Retina (tissue), 1 donor: ENCODE measurements at regions not wholly inside any gene's neighbourhood (a gene's known extent, or its start where the extent isn't known, plus 50 kb on each side); places are given as distances from the start of the nearest gene placed in this dataset.
"Not testable (repeated sequence)": the region's sequence is repeated elsewhere in the genome, so short reads cannot be mapped to it uniquely, and the experiment has no call there.

Source experiments
- DNase-seq: peaks from one replicate; pipeline ENCODE4 v3.0.0-alpha.2; 2016

DNA sequence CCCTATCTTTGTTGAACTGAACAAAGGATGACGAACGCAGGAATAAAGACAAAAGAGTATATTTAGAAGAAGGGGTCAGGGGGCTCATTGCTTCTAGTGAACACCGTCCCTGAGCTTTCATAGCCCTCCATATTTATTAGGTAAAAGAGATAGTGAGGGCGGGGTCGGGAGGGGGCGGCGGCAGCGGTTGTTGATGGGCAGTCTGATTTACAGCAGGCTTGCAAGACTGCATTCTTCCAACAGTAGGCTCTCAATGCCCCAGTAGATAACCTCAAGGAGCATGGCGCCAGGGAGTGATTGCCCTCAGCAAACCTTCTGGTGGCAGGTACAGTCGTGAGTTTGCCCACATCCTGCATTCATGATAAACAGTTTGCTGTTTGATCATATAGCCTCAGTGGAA, 563.3 kb upstream of the SYNCRIP start:
- no peak for DNase-seq

- DNase-seq: no peak
These were observed 560.4 kb upstream of the SYNCRIP start for GRCh38 chr6:86203044-86203443.

- DNase-seq: no peak
These were observed 551.1 kb upstream of the SYNCRIP start for GRCh38 chr6:86193821-86194220.

GRCh38 chr6:86192123-86192522, 549.4 kb upstream of the SYNCRIP start:
- no peak for DNase-seq

DNA sequence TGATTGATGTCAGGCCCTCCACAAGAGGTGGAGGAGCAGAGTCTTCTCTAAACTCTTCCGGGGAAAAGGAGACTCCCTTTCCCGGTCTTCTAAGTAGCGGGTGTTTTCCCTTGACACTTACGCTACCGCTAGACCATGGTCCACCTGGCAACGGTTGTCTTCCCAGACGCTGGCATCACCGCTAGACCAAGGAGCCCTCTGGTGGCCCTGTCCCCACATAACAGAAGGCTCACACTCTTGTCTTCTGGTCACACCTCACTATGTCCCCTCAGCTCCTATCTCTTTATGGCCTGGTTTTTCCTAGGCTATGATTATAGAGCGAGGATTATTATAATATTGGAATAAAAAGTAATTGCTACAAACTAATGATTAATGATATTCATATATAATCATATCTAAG, 532.5 kb upstream of the SYNCRIP start:
- DNase-seq: not testable (repeated sequence)

GRCh38 chr6:86154852-86155251, 512.2 kb upstream of the SYNCRIP start:
- no peak for DNase-seq

- no peak for DNase-seq
These were observed 510.8 kb upstream of the SYNCRIP start for GRCh38 chr6:86153521-86153920.

DNA sequence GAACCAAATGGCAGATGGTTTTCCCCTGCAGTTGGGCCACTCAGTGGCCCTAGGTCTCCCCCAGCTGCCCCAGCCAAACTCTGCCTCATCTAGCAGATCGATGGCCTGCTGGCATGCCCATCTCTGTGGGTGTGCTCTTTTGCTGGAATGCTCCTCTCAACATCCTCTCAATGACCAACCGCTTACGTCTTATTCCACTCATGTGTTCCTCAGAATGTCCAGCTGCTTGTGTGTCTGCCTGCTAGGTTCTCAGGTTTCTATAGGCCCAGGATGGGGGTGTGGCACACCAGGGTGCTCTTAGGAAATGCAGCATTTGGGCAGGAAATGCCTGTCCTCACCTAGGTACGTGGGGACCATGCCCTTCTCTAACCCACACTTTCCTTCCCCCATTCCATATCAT, 509.9 kb upstream of the SYNCRIP start:
- DNase-seq: no peak

DNA sequence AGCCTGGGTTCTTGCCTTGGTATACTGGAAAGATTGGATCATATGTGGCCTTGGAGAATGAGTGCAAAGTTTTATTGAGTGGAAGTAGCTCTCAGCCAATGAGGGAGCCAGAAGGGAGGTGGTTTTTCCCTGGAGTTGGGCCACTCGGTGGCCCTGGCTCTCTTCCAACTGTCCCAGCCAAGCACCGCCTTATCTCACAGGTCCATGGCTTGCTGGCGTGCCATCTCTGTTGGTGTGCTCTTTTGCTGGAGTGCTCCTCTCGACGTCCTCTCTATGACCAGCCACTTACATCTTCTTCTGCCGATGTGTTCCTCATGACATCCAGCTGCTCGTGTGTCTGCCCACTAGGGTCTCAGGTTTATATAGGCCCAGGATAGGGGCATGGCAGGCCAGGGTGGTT, 505.9 kb upstream of the SYNCRIP start:
- DNase-seq: no peak

DNA sequence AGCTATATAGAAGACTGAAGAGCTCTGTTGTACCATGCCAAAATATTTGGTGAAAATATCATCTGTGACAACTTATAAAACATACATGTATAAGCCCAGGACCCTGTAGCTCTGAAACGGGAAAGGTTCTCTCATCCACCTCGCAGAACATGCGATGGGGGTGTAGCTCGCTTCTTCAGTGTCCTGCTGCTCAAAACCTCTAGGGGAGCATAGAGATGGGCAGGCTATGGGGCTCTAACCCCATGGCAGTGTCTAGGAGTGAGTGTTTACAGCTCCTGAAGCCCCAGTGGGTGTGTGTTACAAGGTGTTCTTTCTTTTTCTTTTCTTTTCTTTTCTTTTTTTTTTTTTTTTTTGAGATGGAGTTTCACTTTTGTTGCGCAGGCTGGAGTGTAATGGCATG, 505.2 kb upstream of the SYNCRIP start:
- no peak for DNase-seq

DNA sequence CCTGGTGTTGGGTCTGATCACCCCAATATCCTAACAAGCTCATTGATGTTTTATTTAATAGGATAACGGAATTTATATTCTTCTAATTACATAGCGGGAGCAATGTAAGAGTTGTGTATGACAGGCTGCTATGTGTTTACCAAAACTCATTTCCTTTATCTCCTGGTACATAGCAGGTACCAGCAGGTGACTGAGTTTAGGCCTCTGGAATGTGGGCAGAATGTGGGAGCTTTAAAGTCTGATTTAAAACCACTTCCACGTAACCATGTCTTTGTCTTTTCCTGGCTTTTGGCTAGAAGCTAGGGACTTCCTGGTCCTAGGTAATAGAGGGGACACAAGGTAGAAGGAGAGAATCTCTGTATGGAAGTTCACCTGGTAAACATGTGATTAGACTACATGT, 504.6 kb upstream of the SYNCRIP start:
- DNase-seq: no peak

- DNase-seq: not testable (repeated sequence)
These were observed 504.1 kb upstream of the SYNCRIP start for GRCh38 chr6:86146751-86147150.

DNA sequence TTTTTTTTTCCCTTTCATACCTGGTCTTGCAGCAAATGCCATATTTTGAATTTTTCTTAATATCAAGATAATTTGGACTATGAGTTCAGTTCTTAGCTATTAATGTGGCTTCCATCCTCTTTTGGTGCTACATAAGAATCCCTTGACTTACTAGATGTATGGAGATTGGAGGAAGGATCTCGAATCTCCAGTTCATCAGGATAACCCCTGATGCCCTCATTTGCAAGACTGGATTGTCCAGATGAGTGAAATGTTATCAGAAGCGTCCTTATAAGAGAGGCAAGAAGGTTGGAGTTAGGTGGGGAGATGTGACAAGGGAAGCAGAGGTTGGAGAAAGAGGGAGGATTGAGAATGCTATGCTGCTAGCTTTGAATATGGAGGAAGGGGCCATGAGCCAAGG, 499.6 kb upstream of the SYNCRIP start:
- DNase-seq: no peak

GRCh38 chr6:86128130-86128814, 485.6 kb upstream of the SYNCRIP start:
- no peak for DNase-seq

- no peak for DNase-seq
These were observed 479.4 kb upstream of the SYNCRIP start for GRCh38 chr6:86122086-86122485.

GRCh38 chr6:86118271-86118670, 475.6 kb upstream of the SYNCRIP start:
- no peak for DNase-seq

- no peak for DNase-seq
These were observed 465.3 kb upstream of the SYNCRIP start for GRCh38 chr6:86107985-86108384.

GRCh38 chr6:86087954-86088353, 445.3 kb upstream of the SYNCRIP start:
- no peak for DNase-seq

DNA sequence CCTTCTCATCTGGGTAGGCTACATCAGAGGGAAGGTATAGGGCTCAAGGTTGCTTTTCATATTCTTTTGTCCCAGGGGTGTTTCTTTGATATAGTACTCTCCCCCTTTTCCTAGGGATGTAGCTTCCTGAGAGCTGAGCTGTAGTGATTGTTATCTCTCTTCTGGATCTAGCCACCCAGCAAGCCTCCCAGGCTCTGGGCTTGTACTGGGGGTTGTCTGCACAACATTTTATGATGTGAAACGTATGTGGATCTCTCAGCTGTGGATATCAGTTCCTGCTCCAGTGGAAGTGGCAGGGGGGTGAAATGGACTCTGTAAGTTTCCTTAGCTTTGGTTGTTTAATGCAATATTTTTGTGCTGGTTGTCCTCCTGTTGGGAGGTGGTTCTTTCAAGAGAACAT, 437.3 kb upstream of the SYNCRIP start:
- no peak for DNase-seq

GRCh38 chr6:86070151-86070550, 427.5 kb upstream of the SYNCRIP start:
- no peak for DNase-seq

GRCh38 chr6:86065002-86065401, 422.3 kb upstream of the SYNCRIP start:
- DNase-seq: not testable (repeated sequence)

- DNase-seq: not testable (repeated sequence)
These were observed 414.8 kb upstream of the SYNCRIP start for GRCh38 chr6:86057293-86057980.

DNA sequence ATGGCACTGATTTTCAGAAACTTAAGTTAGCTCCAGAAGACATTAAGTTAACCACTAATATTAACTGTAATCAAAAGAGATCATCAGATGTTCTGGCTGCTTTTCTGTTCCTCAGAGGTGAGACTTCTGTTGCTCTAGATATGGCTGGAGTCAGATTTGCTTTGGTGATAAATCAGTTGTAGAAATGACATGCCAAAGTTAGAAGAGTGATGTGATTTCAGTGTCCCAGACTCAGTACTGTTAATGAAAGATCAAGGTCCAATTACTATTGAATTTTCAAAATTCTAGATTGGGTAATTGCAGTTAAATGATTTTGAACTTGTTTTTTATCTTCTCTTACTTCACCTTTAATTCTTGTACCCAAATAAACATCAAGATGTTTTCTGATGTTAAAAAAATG, 402.4 kb upstream of the SYNCRIP start:
- no peak for DNase-seq

- DNase-seq: no peak
These were observed 399.5 kb upstream of the SYNCRIP start for GRCh38 chr6:86042214-86042613.

DNA sequence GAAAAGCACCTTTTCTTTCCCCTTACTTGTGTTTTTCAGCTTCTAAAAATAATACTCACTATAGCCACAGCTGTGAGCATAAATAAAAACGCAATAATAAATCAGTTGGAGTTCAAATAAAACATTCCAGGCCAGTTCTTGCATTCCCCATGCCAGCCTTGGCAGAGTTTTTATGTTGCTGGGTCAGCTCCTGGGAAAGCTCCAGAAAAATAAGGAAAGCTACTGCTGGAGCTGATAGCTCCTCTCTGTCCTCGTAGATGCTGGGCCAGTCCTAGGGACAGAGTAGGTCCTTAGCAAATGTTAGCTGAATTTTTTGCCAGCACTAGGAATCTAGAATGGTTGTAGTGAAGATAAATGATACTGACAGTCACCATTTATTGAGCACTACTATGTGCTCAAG, 389.0 kb upstream of the SYNCRIP start:
- DNase-seq: no peak
